BLaER1 treated with 17β-estradiol and CSF1 and Interleukin-3, amounts not matched to agents 10 nM and 100 nM (cell line): ENCODE measurements at regions not wholly inside any gene's neighbourhood (a gene's known extent, or its start where the extent isn't known, plus 50 kb on each side); places are given as distances from the start of the nearest gene placed in this dataset.
A peak's percentile ranks its signal among the peaks of the same experiment; 100 is the strongest.

Experiments used
- H3K27ac ChIP-seq, 11 experiments: shearing (Covaris generic); formaldehyde crosslinking; 2 replicates each; pipeline ENCODE4 v1.8.1; 2022
- H3K27me3 ChIP-seq, 11 experiments: shearing (Covaris generic); formaldehyde crosslinking; 2 replicates each; pipeline ENCODE4 v1.8.1; 2022
- H3K36me3 ChIP-seq, 11 experiments: shearing (Covaris generic); formaldehyde crosslinking; 2 replicates each; pipeline ENCODE4 v1.8.1; 2022
- H3K4me1 ChIP-seq, 10 experiments: shearing (Covaris generic); formaldehyde crosslinking; 2 replicates each; pipeline ENCODE4 v1.8.1; 2022
- H3K4me2 ChIP-seq, 11 experiments: shearing (Covaris generic); formaldehyde crosslinking; 2 replicates each; pipeline ENCODE4 v1.8.1; 2022
- H3K4me3 ChIP-seq, 10 experiments: shearing (Covaris generic); formaldehyde crosslinking; 2 replicates each; pipeline ENCODE4 v1.8.1; 2022
- H3K9ac ChIP-seq, 11 experiments: shearing (Covaris generic); formaldehyde crosslinking; 2 replicates each; pipeline ENCODE4 v1.8.1; 2022
- H3K9me3 ChIP-seq, 11 experiments: shearing (Covaris generic); formaldehyde crosslinking; replicated peaks in 1 of 11; 2 replicates each; pipeline ENCODE4 v1.8.1; 2022
- H4K20me1 ChIP-seq, 11 experiments: shearing (Covaris generic); formaldehyde crosslinking; 2 replicates each; pipeline ENCODE4 v1.8.1; 2022
- Cebpa-rat ChIP-seq, 11 experiments: shearing (Covaris generic); IDR thresholded peaks; 2 replicates each; pipeline ENCODE4 v1.8.1; 2022

- no peak overlapping the region for H3K27ac ChIP-seq
- peaks cover 0 to 12% (median 0%) of the 10 kb centered on the region in 11 experiments; a peak in 3 of 22 replicates for H3K27me3 ChIP-seq
- no peak overlapping the region for H3K4me2 ChIP-seq
- 0 out of 22 replicates have a peak, but pooled peaks cover 0 to 4% (median 0%) of the 10 kb centered on the region in 11 experiments for H4K20me1 ChIP-seq
- H3K4me1 ChIP-seq: no peaks in the 10 kb centered on the region
- H3K36me3 ChIP-seq: no peaks in the 10 kb centered on the region
- TF ChIP-seq Cebpa-rat (IDR thresholded peaks at IDR 0.05): no peak
- no peaks in the 10 kb centered on the region for H3K9me3 ChIP-seq
- H3K9ac ChIP-seq: no peak overlapping the region
- H3K4me3 ChIP-seq: no peak overlapping the region
Observed at GRCh38 chr18:78156466-78156865, 823.2 kb upstream of the SALL3 start.

DNA sequence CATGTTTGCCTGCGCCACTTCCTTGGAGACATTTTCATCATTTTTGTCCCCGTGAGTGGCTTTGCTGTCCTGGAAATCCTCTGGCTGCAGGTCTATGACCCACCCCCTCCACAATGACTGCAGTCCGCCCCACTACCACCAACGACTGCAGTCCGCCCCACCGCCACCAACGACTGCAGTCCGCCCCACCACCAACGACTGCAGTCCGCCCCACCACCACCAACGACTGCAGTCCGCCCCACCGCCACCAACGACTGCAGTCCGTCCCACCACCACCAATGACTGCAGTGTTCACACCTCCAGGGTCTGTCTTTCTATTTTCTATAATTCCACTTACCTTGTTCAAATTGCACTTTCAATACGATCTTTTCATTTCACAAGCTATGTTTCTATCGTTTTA, 820.7 kb upstream of the SALL3 start:
- H3K9me3 ChIP-seq: no peaks in the 10 kb centered on the region
- no peak for TF ChIP-seq Cebpa-rat (IDR thresholded peaks at IDR 0.05)
- no peak overlapping the region for H3K4me3 ChIP-seq
- no peaks in the 10 kb centered on the region for H3K4me1 ChIP-seq
- H3K36me3 ChIP-seq: no peaks in the 10 kb centered on the region
- no peak overlapping the region for H3K9ac ChIP-seq
- H3K4me2 ChIP-seq: no peak overlapping the region
- H3K27ac ChIP-seq: no peak overlapping the region
- 0 out of 22 replicates have a peak, but pooled peaks cover 0 to 4% (median 0%) of the 10 kb centered on the region in 11 experiments for H4K20me1 ChIP-seq
- H3K27me3 ChIP-seq: peaks cover 0 to 14% (median 0%) of the 10 kb centered on the region in 11 experiments; a peak in 3 of 22 replicates

DNA sequence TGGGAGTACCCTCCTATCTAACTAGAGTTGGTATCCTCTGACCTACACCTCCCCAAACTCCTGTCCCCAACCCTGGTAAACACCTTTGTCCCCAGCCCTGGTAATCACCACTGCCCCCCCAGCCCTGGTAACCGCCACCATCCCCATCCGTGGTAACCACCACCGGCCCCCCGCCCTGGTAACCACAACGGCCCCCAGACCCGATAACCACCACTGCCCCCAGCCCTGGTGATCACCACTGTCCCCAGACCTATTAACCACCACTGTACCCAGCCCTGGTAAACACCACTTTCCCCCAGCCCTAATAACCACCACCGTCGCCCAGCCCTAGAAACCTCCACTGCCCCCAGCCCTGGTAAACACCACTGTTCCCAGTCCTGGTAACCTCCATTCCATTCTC, 820.2 kb upstream of the SALL3 start:
- TF ChIP-seq Cebpa-rat (IDR thresholded peaks at IDR 0.05): no peak
- Histone ChIP-seq H3K4me2 (no peak overlapping the region), H3K27me3 (peaks cover 0 to 17% (median 0%) of the 10 kb centered on the region in 11 experiments; a peak in 4 of 22 replicates), H3K36me3 (no peaks in the 10 kb centered on the region), H3K27ac (no peak overlapping the region), H4K20me1 (0 out of 22 replicates have a peak, but pooled peaks cover 0 to 4% (median 0%) of the 10 kb centered on the region in 11 experiments), H3K9ac (no peak overlapping the region), H3K4me3 (no peak overlapping the region), H3K4me1 (no peaks in the 10 kb centered on the region), H3K9me3 (no peaks in the 10 kb centered on the region)

- H3K36me3 ChIP-seq: no peaks in the 10 kb centered on the region
- H3K4me3 ChIP-seq: no peak overlapping the region
- peaks cover 0 to 34% (median 0%) of the 10 kb centered on the region in 11 experiments; a peak in 4 of 22 replicates for H3K27me3 ChIP-seq
- H3K4me1 ChIP-seq: no peaks in the 10 kb centered on the region
- no peak overlapping the region for H3K9ac ChIP-seq
- no peak overlapping the region for H3K27ac ChIP-seq
- H3K4me2 ChIP-seq: no peak overlapping the region
- H4K20me1 ChIP-seq: no peaks in the 10 kb centered on the region
- no peak for TF ChIP-seq Cebpa-rat (IDR thresholded peaks at IDR 0.05)
- no peaks in the 10 kb centered on the region for H3K9me3 ChIP-seq
Observed at GRCh38 chr18:78160961-78161656, 818.5 kb upstream of the SALL3 start.

DNA sequence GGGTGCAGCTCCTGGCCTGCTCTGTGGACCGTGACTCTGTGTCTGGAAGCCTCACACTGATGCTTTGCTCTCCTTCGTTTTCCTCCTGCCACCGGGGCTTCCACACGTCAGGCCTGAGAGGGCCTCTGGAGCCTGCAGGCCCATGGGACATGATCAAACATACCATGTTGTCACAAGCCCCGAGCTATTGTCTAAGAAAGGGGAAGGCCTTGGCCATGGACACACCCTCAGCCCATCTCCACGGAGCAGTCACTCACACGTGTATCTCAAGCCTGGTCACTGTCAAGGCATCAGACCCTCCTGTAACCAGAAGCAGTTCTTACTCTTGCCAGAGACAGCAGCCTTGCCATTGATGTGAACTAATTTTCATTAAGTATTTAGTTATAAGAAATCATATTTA, 814.1 kb upstream of the SALL3 start:
- Histone ChIP-seq H3K4me2 (0 out of 22 replicates have a peak overlapping the region, but pooled peaks of 1 of the 11 experiments have one; percentile 1), H3K9ac (no peak overlapping the region), H3K27ac (no peak overlapping the region), H3K4me3 (no peak overlapping the region), H4K20me1 (peaks cover 0 to 13% (median 0%) of the 10 kb centered on the region in 11 experiments; a peak in 4 of 22 replicates), H3K27me3 (peaks cover 0 to 60% (median 0%) of the 10 kb centered on the region in 11 experiments; a peak in 4 of 22 replicates), H3K4me1 (peaks cover 0 to 16% (median 12%) of the 10 kb centered on the region in 10 experiments; a peak in 12 of 20 replicates), H3K36me3 (no peaks in the 10 kb centered on the region), H3K9me3 (no peaks in the 10 kb centered on the region)
- TF ChIP-seq Cebpa-rat (IDR thresholded peaks at IDR 0.05): no peak

- TF ChIP-seq Cebpa-rat (IDR thresholded peaks at IDR 0.05): no peak
- Histone ChIP-seq H3K4me3 (no peak overlapping the region), H3K27me3 (peaks cover 0 to 71% (median 0%) of the 10 kb centered on the region in 11 experiments; a peak in 5 of 22 replicates), H3K4me1 (peaks cover 0 to 20% (median 12%) of the 10 kb centered on the region in 10 experiments; a peak in 13 of 20 replicates), H3K27ac (no peak overlapping the region), H3K36me3 (no peaks in the 10 kb centered on the region), H4K20me1 (peaks cover 0 to 13% (median 0%) of the 10 kb centered on the region in 11 experiments; a peak in 4 of 22 replicates), H3K9ac (no peak overlapping the region), H3K4me2 (no peak overlapping the region), H3K9me3 (no peaks in the 10 kb centered on the region)
Observed at GRCh38 chr18:78168526-78168925, 811.1 kb upstream of the SALL3 start.

DNA sequence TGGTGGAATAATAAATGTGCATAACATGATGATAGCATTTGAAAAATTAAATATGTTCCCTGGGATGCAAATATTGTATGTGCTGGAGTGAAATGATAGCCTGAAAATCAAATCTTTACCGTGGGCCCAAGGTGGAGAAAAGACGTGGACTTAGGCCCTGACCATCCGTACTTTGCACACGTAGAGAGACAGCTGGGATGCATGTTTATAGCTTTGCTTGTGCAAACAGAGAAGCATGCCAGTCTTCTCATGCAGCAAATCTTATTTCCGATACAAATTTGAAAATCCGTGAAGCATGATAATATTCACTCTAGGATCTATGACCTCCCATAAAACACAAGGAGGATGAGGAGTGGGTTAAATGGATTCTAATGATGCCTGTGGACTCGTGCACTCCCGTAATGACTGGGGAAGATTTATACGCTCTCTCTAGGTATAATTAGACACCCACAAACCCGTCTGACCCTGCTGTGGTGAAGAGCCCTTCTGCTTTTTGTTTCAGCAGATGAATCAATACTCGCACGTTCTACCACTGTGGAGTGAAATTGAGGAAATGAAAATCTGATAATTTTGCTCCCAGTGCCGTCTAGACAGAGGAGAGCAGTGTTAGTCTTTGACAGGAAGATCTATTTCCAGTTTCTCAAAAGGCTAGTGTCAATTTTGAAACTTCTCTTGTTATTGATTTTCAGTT, 810.3 kb upstream of the SALL3 start:
- Histone ChIP-seq H3K27ac (no peak overlapping the region), H3K36me3 (no peaks in the 10 kb centered on the region), H3K4me3 (no peak overlapping the region), H4K20me1 (peaks cover 0 to 13% (median 0%) of the 10 kb centered on the region in 11 experiments; a peak in 4 of 22 replicates), H3K4me2 (peak overlapping the region in 7 of 11 experiments; percentile 5 to 75 (median 65); a peak in 11 of 22 replicates), H3K9me3 (no peaks in the 10 kb centered on the region), H3K4me1 (peaks cover 0 to 20% (median 12%) of the 10 kb centered on the region in 10 experiments; a peak in 13 of 20 replicates), H3K9ac (no peak overlapping the region), H3K27me3 (peaks cover 0 to 71% (median 0%) of the 10 kb centered on the region in 11 experiments; a peak in 5 of 22 replicates)
- no peak for TF ChIP-seq Cebpa-rat (IDR thresholded peaks at IDR 0.05)

GRCh38 chr18:78171954-78172353, 807.7 kb upstream of the SALL3 start:
- no peak overlapping the region for H3K4me2 ChIP-seq

GRCh38 chr18:78174737-78175136, 804.9 kb upstream of the SALL3 start:
- peaks cover 0 to 6% (median 0%) of the 10 kb centered on the region in 11 experiments; a peak in 4 of 22 replicates for H4K20me1 ChIP-seq
- H3K36me3 ChIP-seq: no peaks in the 10 kb centered on the region
- H3K4me3 ChIP-seq: no peak overlapping the region
- no peaks in the 10 kb centered on the region for H3K9me3 ChIP-seq
- no peak for TF ChIP-seq Cebpa-rat (IDR thresholded peaks at IDR 0.05)
- no peak overlapping the region for H3K27ac ChIP-seq
- peaks cover 0 to 13% (median 6%) of the 10 kb centered on the region in 10 experiments; a peak in 13 of 20 replicates for H3K4me1 ChIP-seq
- no peak overlapping the region for H3K4me2 ChIP-seq
- peaks cover 0 to 68% (median 0%) of the 10 kb centered on the region in 11 experiments; a peak in 5 of 22 replicates for H3K27me3 ChIP-seq
- no peak overlapping the region for H3K9ac ChIP-seq

More at GRCh38 chr18:78171954-78172353, 807.7 kb upstream of the SALL3 start:
- no peaks in the 10 kb centered on the region for H3K36me3 ChIP-seq
- no peak overlapping the region for H3K4me3 ChIP-seq
- H3K27me3 ChIP-seq: peaks cover 0 to 71% (median 0%) of the 10 kb centered on the region in 11 experiments; a peak in 5 of 22 replicates
- H4K20me1 ChIP-seq: peaks cover 0 to 13% (median 0%) of the 10 kb centered on the region in 11 experiments; a peak in 4 of 22 replicates
- H3K9ac ChIP-seq: no peak overlapping the region
- H3K9me3 ChIP-seq: no peaks in the 10 kb centered on the region
- TF ChIP-seq Cebpa-rat (IDR thresholded peaks at IDR 0.05): no peak
- H3K27ac ChIP-seq: no peak overlapping the region
- H3K4me1 ChIP-seq: peaks cover 0 to 20% (median 12%) of the 10 kb centered on the region in 10 experiments; a peak in 13 of 20 replicates
